ENCODE measurements at regions not wholly inside any gene's neighbourhood (a gene's known extent, or its start where the extent isn't known, plus 50 kb on each side); places are given as distances from the start of the nearest gene placed in this dataset.

GRCh38 chr2:196530910-196531309 lies 108.6 kb upstream of the CCDC150 start:
- no peak for DNase-seq (ENCODE audit: low spot score)
- in situ Hi-C loops (cut with HindIII; ENCODE audit: low sequenced_read_pairs), result no loop called here

- in situ Hi-C loops (cut with HindIII; ENCODE audit: low sequenced_read_pairs), result no loop called here
- no peak for DNase-seq (ENCODE audit: low spot score)
Measured at GRCh38 chr2:196533772-196534397, 105.6 kb upstream of the CCDC150 start.

- in situ Hi-C loops (cut with HindIII; ENCODE audit: low sequenced_read_pairs), result no loop called here
- DNase-seq (ENCODE audit: low spot score), result no peak
Measured at GRCh38 chr2:196534495-196534894, 105.0 kb upstream of the CCDC150 start.

GRCh38 chr2:196535061-196535460 lies 104.5 kb upstream of the CCDC150 start:
- in situ Hi-C loops (cut with HindIII; ENCODE audit: low sequenced_read_pairs), result no loop called here
- DNase-seq (ENCODE audit: low spot score), result no peak

GRCh38 chr2:196535742-196536141 lies 103.8 kb upstream of the CCDC150 start:
- in situ Hi-C loops (cut with HindIII; ENCODE audit: low sequenced_read_pairs), result no loop called here
- DNase-seq (ENCODE audit: low spot score), result no peak

GRCh38 chr2:196537311-196537710 lies 102.2 kb upstream of the CCDC150 start:
- in situ Hi-C loops (cut with HindIII; ENCODE audit: low sequenced_read_pairs), result no loop called here
- peak; percentile 65 for DNase-seq (ENCODE audit: low spot score)

DNA sequence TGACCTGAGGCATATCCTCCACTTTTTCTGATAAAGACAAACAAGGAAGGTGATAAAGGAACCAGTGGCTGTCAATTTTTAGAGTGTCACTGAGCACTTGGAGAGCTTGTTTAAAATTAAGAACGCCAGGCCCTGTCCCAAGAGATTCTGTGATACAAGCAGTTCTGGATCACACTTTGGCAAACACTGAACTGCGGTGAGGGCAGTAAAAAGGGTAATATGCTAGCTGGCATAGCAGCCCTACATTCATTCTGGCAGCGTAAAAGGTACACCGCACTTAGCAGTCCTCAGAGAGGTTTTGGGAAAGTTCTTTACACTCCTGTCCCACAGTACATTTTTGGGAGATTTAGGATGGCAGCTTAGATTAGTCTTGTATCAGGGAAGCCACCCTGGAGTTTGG lies 101.3 kb upstream of the CCDC150 start:
- in situ Hi-C loops (cut with HindIII; ENCODE audit: low sequenced_read_pairs), result no loop called here
- no peak for DNase-seq (ENCODE audit: low spot score)

GRCh38 chr2:196538646-196539045 lies 100.9 kb upstream of the CCDC150 start:
- in situ Hi-C loops (cut with HindIII; ENCODE audit: low sequenced_read_pairs), result no loop called here
- DNase-seq (ENCODE audit: low spot score), result no peak

DNA sequence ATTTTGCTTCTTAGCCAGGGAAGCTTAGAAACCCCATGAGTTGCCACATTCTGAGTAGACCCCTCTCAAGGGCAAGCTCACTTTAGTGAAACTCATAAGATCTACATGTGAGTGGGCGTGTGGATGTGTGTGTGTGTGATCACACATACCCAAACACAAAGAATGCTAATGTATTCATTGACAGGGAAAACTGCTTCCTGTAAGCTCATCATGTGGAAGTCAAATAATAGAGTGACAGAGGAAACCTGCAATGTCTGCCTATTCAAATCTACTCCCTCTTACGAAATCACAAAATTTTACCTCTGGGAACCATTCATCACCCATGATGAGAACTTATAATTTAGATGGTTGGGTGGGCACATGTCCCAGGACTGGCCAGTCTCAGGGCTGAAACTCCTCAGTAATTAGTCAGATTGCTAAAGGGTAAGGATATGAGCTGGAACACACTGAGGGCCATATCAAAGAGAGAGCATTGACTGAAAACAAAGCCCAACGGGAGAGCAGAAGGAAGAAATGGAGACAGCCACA lies 94.5 kb upstream of the CCDC150 start:
- in situ Hi-C loops (cut with HindIII; ENCODE audit: low sequenced_read_pairs), result no loop called here
- DNase-seq (ENCODE audit: low spot score), result no peak

GRCh38 chr2:196546151-196546919 lies 93.2 kb upstream of the CCDC150 start:
- in situ Hi-C loops (cut with HindIII; ENCODE audit: low sequenced_read_pairs), result no loop called here
- no peak for DNase-seq (ENCODE audit: low spot score)

DNA sequence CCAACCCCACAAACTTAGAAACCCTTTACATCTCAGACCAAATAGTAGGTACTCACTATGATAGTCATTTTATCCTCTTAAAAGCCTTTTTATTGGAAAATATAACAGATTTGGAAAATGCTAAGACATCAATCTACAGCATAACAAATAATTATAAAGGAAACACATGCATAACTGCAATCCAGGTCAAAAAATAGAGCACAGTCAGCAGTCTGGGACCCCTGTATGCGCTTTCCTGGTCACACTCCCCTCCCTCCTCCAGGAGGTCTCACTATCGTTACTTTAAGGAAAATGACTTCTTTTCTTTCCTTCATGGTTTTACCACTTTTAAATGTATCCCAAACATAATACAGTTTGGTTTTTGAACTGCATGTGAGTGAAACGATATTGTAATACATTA lies 90.5 kb upstream of the CCDC150 start:
- in situ Hi-C loops (cut with HindIII; ENCODE audit: low sequenced_read_pairs), result no loop called here

DNA sequence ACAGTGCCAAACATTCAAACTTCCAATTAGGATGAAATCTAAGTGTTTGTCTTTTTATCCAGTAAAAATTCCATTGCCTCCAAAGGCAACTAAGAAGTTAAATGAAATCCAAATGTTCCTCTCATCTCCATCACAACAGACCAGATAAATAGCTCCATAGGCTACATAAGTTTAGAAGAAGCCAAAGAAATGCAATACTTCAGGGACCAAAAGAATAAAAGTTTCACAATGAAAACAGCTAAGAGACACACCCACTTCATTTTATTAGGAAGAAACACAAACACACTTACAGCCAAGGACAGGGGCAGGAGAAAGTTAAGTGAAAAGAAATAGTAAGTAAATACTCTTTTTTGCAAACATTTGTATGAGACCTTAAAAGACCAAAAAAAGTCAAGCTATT lies 88.5 kb upstream of the CCDC150 start:
- in situ Hi-C loops (cut with HindIII; ENCODE audit: low sequenced_read_pairs), result no loop called here
- DNase-seq (ENCODE audit: low spot score), result no peak

More for the DNA sequence above, 90.5 kb upstream of the CCDC150 start:
- no peak for DNase-seq (ENCODE audit: low spot score)

DNA sequence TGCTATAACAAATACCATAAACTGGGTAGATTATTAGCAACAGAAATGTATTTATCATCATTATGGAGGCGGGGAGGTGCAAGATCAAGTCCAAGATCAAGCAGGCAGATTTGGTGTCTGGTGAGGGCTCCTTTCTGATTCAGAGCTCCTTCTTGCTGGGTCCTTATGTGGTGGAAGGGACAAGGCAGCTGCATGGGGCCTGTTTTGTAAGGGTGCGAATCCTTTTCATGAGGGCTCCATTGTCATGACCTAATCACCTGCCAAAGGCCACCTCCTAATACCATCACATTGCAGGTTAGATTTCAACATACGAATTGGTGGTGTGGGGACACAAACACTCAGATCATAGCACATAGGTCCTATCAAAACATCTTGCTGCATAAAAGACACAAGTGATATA lies 84.4 kb upstream of the CCDC150 start:
- in situ Hi-C loops (cut with HindIII; ENCODE audit: low sequenced_read_pairs), result no loop called here
- DNase-seq (ENCODE audit: low spot score), result no peak

DNA sequence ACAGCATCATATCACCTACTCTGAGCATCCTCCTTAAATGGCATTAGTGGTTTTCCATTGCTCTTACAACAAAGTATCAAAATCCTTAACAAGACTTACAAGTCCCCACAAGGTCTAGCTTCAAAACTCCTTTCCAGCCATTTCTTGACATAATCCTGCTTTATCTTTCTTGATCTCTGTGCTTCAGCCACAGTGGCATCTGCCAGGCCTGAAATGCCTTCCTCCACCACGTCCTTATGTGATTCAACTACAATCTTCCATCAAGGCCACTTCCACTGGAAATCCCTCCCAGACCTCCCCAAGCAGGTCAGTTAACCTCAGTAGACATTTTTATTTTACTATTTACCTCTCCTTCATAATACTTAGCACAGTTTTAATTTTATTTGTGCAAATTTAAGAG lies 83.8 kb upstream of the CCDC150 start:
- DNase-seq (ENCODE audit: low spot score), result no peak
- in situ Hi-C loops (cut with HindIII; ENCODE audit: low sequenced_read_pairs), result no loop called here

GRCh38 chr2:196558497-196558896 lies 81.0 kb upstream of the CCDC150 start:
- in situ Hi-C loops (cut with HindIII; ENCODE audit: low sequenced_read_pairs), result no loop called here
- DNase-seq (ENCODE audit: low spot score), result peak; percentile 77

DNA sequence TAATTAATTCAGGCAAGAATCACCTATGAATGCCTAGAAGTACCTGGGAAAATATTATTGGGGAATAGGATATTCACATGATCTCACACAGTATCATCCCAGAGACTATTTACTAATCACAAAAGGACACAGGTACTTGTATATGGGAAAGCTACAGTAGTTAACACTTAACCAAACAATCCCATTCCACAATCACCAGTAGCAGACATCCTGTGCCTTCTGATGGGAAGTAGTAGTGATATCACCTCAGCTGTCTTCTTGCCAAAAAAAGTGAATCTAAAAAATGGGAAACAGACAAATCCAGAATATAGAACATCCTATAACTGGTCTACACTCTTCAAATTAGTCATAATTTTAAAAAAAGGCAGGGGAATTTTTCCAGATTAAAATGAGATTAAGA lies 75.6 kb upstream of the CCDC150 start:
- no peak for DNase-seq (ENCODE audit: low spot score)
- in situ Hi-C loops (cut with HindIII; ENCODE audit: low sequenced_read_pairs), result no loop called here

GRCh38 chr2:196565106-196565765 lies 74.3 kb upstream of the CCDC150 start:
- in situ Hi-C loops (cut with HindIII; ENCODE audit: low sequenced_read_pairs), result no loop called here
- peak; percentile 57 for DNase-seq (ENCODE audit: low spot score)

GRCh38 chr2:196565982-196566381 lies 73.5 kb upstream of the CCDC150 start:
- in situ Hi-C loops (cut with HindIII; ENCODE audit: low sequenced_read_pairs), result no loop called here
- DNase-seq (ENCODE audit: low spot score), result no peak

GRCh38 chr2:196566961-196567666 lies 72.4 kb upstream of the CCDC150 start:
- DNase-seq (ENCODE audit: low spot score), result peak; percentile 71

GRCh38 chr2:196568506-196568905 lies 71.0 kb upstream of the CCDC150 start:
- in situ Hi-C loops (cut with HindIII; ENCODE audit: low sequenced_read_pairs), result no loop called here
- no peak for DNase-seq (ENCODE audit: low spot score)

More at GRCh38 chr2:196566961-196567666, 72.4 kb upstream of the CCDC150 start:
- in situ Hi-C loops (cut with HindIII; ENCODE audit: low sequenced_read_pairs), result no loop called here

Measured in G401 (cell line).